Right lobe of liver (tissue), 4 donors: ENCODE measurements at regions not wholly inside any gene's neighbourhood (a gene's known extent, or its start where the extent isn't known, plus 50 kb on each side); places are given as distances from the start of the nearest gene placed in this dataset.

Experiments
- CTCF ChIP-seq, 4 donors: fragments of 200-600 bp in 3 of 4; fragments of 450-650 bp in 1 of 4; IDR thresholded peaks; one replicate each; pipeline versions ENCODE4 v1.5.1 to v1.8.0; 2016 to 2022; ENCODE audit warnings: antibody characterized with exemption in 4 of 4, mild to moderate bottlenecking in 2 of 4
- POLR2A ChIP-seq: fragments of 450-650 bp; IDR thresholded peaks from one replicate; pipeline ENCODE4 v1.6.1; 2017; ENCODE audit warnings: antibody characterized with exemption, mild to moderate bottlenecking
- donor health status: DM: no; HTN: no; CAD: no.
- donor health status: DM: no; HTN: no; CAD: no.
- donor health status: DM: no; HTN: yes; CAD: no.

- TF ChIP-seq CTCF (IDR thresholded peaks at IDR 0.05) (no peak), POLR2A (no peak)
Measured at GRCh38 chr4:165783626-165784025, 89.4 kb upstream of the TLL1 start.
